ENCODE measurements at regions not wholly inside any gene's neighbourhood (a gene's known extent, or its start where the extent isn't known, plus 50 kb on each side); places are given as distances from the start of the nearest gene placed in this dataset.

GRCh38 chr12:29050503-29050902 lies 98.6 kb upstream of the FAR2 start (continued):
- TF ChIP-seq PRDM4 (tag by site-specific recombination; IDR thresholded peaks at IDR 0.05) = no peak
- TF ChIP-seq SP7 (tag by site-specific recombination; IDR thresholded peaks at IDR 0.05) = no peak

- ChIA-PET CTCF (no interaction called here), POLR2A (no interaction called here)
- Histone ChIP-seq H3K4me1 (ENCODE audit: control insufficient read depth, insufficient read depth, low read length) (no peaks in the 10 kb centered on the region), H3K9me3 (ENCODE audit: control insufficient read depth, insufficient read depth, low read depth, low read length) (no peaks in the 10 kb centered on the region), H3K4me3 (ENCODE audit: low read depth, low read length) (no peak overlapping the region), H3K27ac (ENCODE audit: extremely low read depth, low read depth, low read length) (no peak overlapping the region), H3K36me3 (ENCODE audit: control insufficient read depth in 2 of 2, insufficient read depth in 1 of 2, low read length in 2 of 2) (no peaks in the 10 kb centered on the region)
- TF ChIP-seq ZNF626 (tag by site-specific recombination; IDR thresholded peaks at IDR 0.05) = no peak
- no peak for TF ChIP-seq TSHZ1 (tag by site-specific recombination; IDR thresholded peaks at IDR 0.05; ENCODE audit: borderline replicate concordance)
- TF ChIP-seq ZNF677 (tag by site-specific recombination; IDR thresholded peaks at IDR 0.05) = no peak
- no peak for TF ChIP-seq HOXD13 (CRISPR knock-in tag; IDR thresholded peaks at IDR 0.05; ENCODE audit: borderline replicate concordance)
Observed at GRCh38 chr12:29051221-29051620, 97.9 kb upstream of the FAR2 start.

- ChIA-PET CTCF (interaction anchor here (0.6 kb wide), 1 partner anchor 23 kb away, joined by 4 read pairs; no protein-coding TSS in a partner anchor), POLR2A (no interaction called here)
- TF ChIP-seq PATZ1 (tag by site-specific recombination; IDR thresholded peaks at IDR 0.05) (no peak), ZNF146 (tag by site-specific recombination; IDR thresholded peaks at IDR 0.05) (peak; percentile 48; the same call in 1 of the 2 replicates)
- no peaks in the 10 kb centered on the region for H3K4me1 ChIP-seq (ENCODE audit: control insufficient read depth, insufficient read depth, low read length)
- H3K9me3 ChIP-seq (ENCODE audit: control insufficient read depth, insufficient read depth, low read depth, low read length) = no peaks in the 10 kb centered on the region
- H3K27ac ChIP-seq (ENCODE audit: extremely low read depth, low read depth, low read length) = no peak overlapping the region
- no peaks in the 10 kb centered on the region for H3K36me3 ChIP-seq (ENCODE audit: control insufficient read depth in 2 of 2, insufficient read depth in 1 of 2, low read length in 2 of 2)
- no peak overlapping the region for H3K4me3 ChIP-seq (ENCODE audit: low read depth, low read length)
Observed at GRCh38 chr12:29053567-29053966, 95.5 kb upstream of the FAR2 start.

- Histone ChIP-seq H3K36me3 (ENCODE audit: control insufficient read depth in 2 of 2, insufficient read depth in 1 of 2, low read length in 2 of 2) (no peaks in the 10 kb centered on the region), H3K27ac (ENCODE audit: extremely low read depth, low read depth, low read length) (no peak overlapping the region), H3K9me3 (ENCODE audit: control insufficient read depth, insufficient read depth, low read depth, low read length) (no peaks in the 10 kb centered on the region), H3K4me3 (ENCODE audit: low read depth, low read length) (no peak overlapping the region), H3K4me1 (ENCODE audit: control insufficient read depth, insufficient read depth, low read length) (no peaks in the 10 kb centered on the region)
- ChIA-PET POLR2A (no interaction called here), CTCF (no interaction called here)
- TF ChIP-seq ZNF311 (tag by site-specific recombination; IDR thresholded peaks at IDR 0.05; ENCODE audit: borderline replicate concordance) = no peak
- no peak for TF ChIP-seq ZNF791 (tag by site-specific recombination; IDR thresholded peaks at IDR 0.05)
- no peak for TF ChIP-seq ZBTB17 (tag by site-specific recombination; IDR thresholded peaks at IDR 0.05)
- no peak for TF ChIP-seq ZNF707 (tag by site-specific recombination; IDR thresholded peaks at IDR 0.05)
- TF ChIP-seq ZSCAN4 (tag by site-specific recombination; IDR thresholded peaks at IDR 0.05) = no peak
- no peak for TF ChIP-seq ZNF830 (tag by site-specific recombination; IDR thresholded peaks at IDR 0.05; ENCODE audit: low read depth)
- TF ChIP-seq ZNF214 (tag by site-specific recombination; IDR thresholded peaks at IDR 0.05; ENCODE audit: borderline replicate concordance) = no peak
- no peak for TF ChIP-seq ZNF324 (tag by site-specific recombination; IDR thresholded peaks at IDR 0.05)
- no peak for TF ChIP-seq ZNF362 (tag by site-specific recombination; IDR thresholded peaks at IDR 0.05)
- TF ChIP-seq ZNF16 (tag by site-specific recombination; IDR thresholded peaks at IDR 0.05; ENCODE audit: low read depth) = no peak
Observed at GRCh38 chr12:29054858-29055663, 94.0 kb upstream of the FAR2 start.

All from HEK293 (cell line).